ENCODE measurements at regions not wholly inside any gene's neighbourhood (a gene's known extent, or its start where the extent isn't known, plus 50 kb on each side); places are given as distances from the start of the nearest gene placed in this dataset.
"Not testable (repeated sequence)": the region's sequence is repeated elsewhere in the genome, so short reads cannot be mapped to it uniquely, and the experiment has no call there.

GRCh38 chr5:19233573-19233972 is 754.4 kb downstream of the CDH18 start:
- no peaks in the 10 kb centered on the region for H3K27me3 ChIP-seq (ENCODE audit: insufficient read depth, low read depth)
- H3K79me2 ChIP-seq (ENCODE audit: insufficient read depth, low read depth): no peaks in the 10 kb centered on the region
- H2AFZ ChIP-seq (ENCODE audit: low read depth): no peak overlapping the region
- H3K4me3 ChIP-seq (IDR thresholded peaks at IDR 0.05; ENCODE audit: insufficient read depth, low read depth, low read length): no peak overlapping the region
- no peak overlapping the region for H3K9ac ChIP-seq
- TF ChIP-seq, protein P1, sequence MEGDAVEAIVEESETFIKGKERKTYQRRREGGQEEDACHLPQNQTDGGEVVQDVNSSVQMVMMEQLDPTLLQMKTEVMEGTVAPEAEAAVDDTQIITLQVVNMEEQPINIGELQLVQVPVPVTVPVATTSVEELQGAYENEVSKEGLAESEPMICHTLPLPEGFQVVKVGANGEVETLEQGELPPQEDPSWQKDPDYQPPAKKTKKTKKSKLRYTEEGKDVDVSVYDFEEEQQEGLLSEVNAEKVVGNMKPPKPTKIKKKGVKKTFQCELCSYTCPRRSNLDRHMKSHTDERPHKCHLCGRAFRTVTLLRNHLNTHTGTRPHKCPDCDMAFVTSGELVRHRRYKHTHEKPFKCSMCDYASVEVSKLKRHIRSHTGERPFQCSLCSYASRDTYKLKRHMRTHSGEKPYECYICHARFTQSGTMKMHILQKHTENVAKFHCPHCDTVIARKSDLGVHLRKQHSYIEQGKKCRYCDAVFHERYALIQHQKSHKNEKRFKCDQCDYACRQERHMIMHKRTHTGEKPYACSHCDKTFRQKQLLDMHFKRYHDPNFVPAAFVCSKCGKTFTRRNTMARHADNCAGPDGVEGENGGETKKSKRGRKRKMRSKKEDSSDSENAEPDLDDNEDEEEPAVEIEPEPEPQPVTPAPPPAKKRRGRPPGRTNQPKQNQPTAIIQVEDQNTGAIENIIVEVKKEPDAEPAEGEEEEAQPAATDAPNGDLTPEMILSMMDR (conservative IDR thresholded peaks at IDR 0.05; ENCODE audit: low read depth, low read length): no peak
- H3K27ac ChIP-seq: no peak overlapping the region
- H3K4me2 ChIP-seq: no peak overlapping the region
- H3K36me3 ChIP-seq (ENCODE audit: insufficient read depth): no peaks in the 10 kb centered on the region
- no peaks in the 10 kb centered on the region for H4K20me1 ChIP-seq (ENCODE audit: insufficient read depth)
- H3K4me1 ChIP-seq (ENCODE audit: low read depth, poor library complexity, severe bottlenecking): no peaks in the 10 kb centered on the region

GRCh38 chr5:19235101-19235584 is 752.9 kb downstream of the CDH18 start:
- Histone ChIP-seq H3K27me3 (ENCODE audit: insufficient read depth, low read depth) (no peaks in the 10 kb centered on the region), H3K27ac (no peak overlapping the region), H3K4me1 (ENCODE audit: low read depth, poor library complexity, severe bottlenecking) (no peaks in the 10 kb centered on the region), H3K79me2 (ENCODE audit: insufficient read depth, low read depth) (no peaks in the 10 kb centered on the region), H3K4me2 (no peak overlapping the region), H4K20me1 (ENCODE audit: insufficient read depth) (no peaks in the 10 kb centered on the region), H3K36me3 (ENCODE audit: insufficient read depth) (no peaks in the 10 kb centered on the region), H3K4me3 (IDR thresholded peaks at IDR 0.05; ENCODE audit: insufficient read depth, low read depth, low read length) (no peak overlapping the region), H3K9ac (no peak overlapping the region), H2AFZ (ENCODE audit: low read depth) (no peak overlapping the region)
- TF ChIP-seq, protein P1 (conservative IDR thresholded peaks at IDR 0.05; ENCODE audit: low read depth, low read length): no peak

- Histone ChIP-seq H2AFZ (ENCODE audit: low read depth) (no peak overlapping the region), H3K27ac (no peak overlapping the region), H3K4me3 (IDR thresholded peaks at IDR 0.05; ENCODE audit: insufficient read depth, low read depth, low read length) (no peak overlapping the region), H3K36me3 (ENCODE audit: insufficient read depth) (no peaks in the 10 kb centered on the region), H4K20me1 (ENCODE audit: insufficient read depth) (no peaks in the 10 kb centered on the region), H3K9ac (no peak overlapping the region), H3K27me3 (ENCODE audit: insufficient read depth, low read depth) (no peaks in the 10 kb centered on the region), H3K4me1 (ENCODE audit: low read depth, poor library complexity, severe bottlenecking) (peaks cover 5% of the 10 kb centered on the region), H3K4me2 (no peak overlapping the region), H3K79me2 (ENCODE audit: insufficient read depth, low read depth) (no peaks in the 10 kb centered on the region)
- TF ChIP-seq, protein P1 (conservative IDR thresholded peaks at IDR 0.05; ENCODE audit: low read depth, low read length): no peak
Observed at GRCh38 chr5:19240170-19240569, 747.8 kb downstream of the CDH18 start.

GRCh38 chr5:19241690-19242089 is 746.3 kb downstream of the CDH18 start:
- Histone ChIP-seq H3K4me2 (no peak overlapping the region), H3K27ac (no peak overlapping the region), H3K9ac (no peak overlapping the region), H3K27me3 (ENCODE audit: insufficient read depth, low read depth) (no peaks in the 10 kb centered on the region), H3K4me1 (ENCODE audit: low read depth, poor library complexity, severe bottlenecking) (peaks cover 5% of the 10 kb centered on the region), H3K4me3 (IDR thresholded peaks at IDR 0.05; ENCODE audit: insufficient read depth, low read depth, low read length) (no peak overlapping the region), H2AFZ (ENCODE audit: low read depth) (no peak overlapping the region), H4K20me1 (ENCODE audit: insufficient read depth) (no peaks in the 10 kb centered on the region), H3K36me3 (ENCODE audit: insufficient read depth) (no peaks in the 10 kb centered on the region), H3K79me2 (ENCODE audit: insufficient read depth, low read depth) (no peaks in the 10 kb centered on the region)
- TF ChIP-seq, protein P1 (conservative IDR thresholded peaks at IDR 0.05; ENCODE audit: low read depth, low read length): no peak

GRCh38 chr5:19246191-19246590 is 741.8 kb downstream of the CDH18 start:
- H3K27ac ChIP-seq; H3K79me2 ChIP-seq (ENCODE audit: insufficient read depth, low read depth); H2AFZ ChIP-seq (ENCODE audit: low read depth); H3K36me3 ChIP-seq (ENCODE audit: insufficient read depth); H3K4me1 ChIP-seq (ENCODE audit: low read depth, poor library complexity, severe bottlenecking); H3K4me2 ChIP-seq; H3K9ac ChIP-seq; H4K20me1 ChIP-seq (ENCODE audit: insufficient read depth); H3K4me3 ChIP-seq (IDR thresholded peaks at IDR 0.05; ENCODE audit: insufficient read depth, low read depth, low read length); H3K27me3 ChIP-seq (ENCODE audit: insufficient read depth, low read depth): not testable (repeated sequence)
